ENCODE measurements at regions not wholly inside any gene's neighbourhood (a gene's known extent, or its start where the extent isn't known, plus 50 kb on each side); places are given as distances from the start of the nearest gene placed in this dataset.
A peak's percentile ranks its signal among the peaks of the same experiment; 100 is the strongest.
"Not testable (repeated sequence)": the region's sequence is repeated elsewhere in the genome, so short reads cannot be mapped to it uniquely, and the experiment has no call there.

GRCh38 chrX:113289503-113289902, 448.9 kb upstream of the AMOT start:
- DNase-seq = no peak

GRCh38 chrX:113287761-113288160, 447.1 kb upstream of the AMOT start:
- DNase-seq = no peak

GRCh38 chrX:113275804-113276203, 435.2 kb upstream of the AMOT start:
- DNase-seq = no peak

GRCh38 chrX:113274791-113275190, 434.2 kb upstream of the AMOT start:
- no peak for DNase-seq

- DNase-seq = no peak
Measured at GRCh38 chrX:113274345-113274744, 433.7 kb upstream of the AMOT start.

- no peak for DNase-seq
Measured at GRCh38 chrX:113269203-113269602, 428.6 kb upstream of the AMOT start.

- DNase-seq = no peak
Measured at GRCh38 chrX:113260474-113260873, 419.8 kb upstream of the AMOT start.

GRCh38 chrX:113222305-113222704, 381.7 kb upstream of the AMOT start:
- no peak for DNase-seq

- DNase-seq = no peak
Measured at GRCh38 chrX:113212052-113212451, 371.4 kb upstream of the AMOT start.

- DNase-seq = no peak
Measured at GRCh38 chrX:113202601-113203000, 362.0 kb upstream of the AMOT start.

- DNase-seq = no peak
Measured at GRCh38 chrX:113195949-113196348, 355.3 kb upstream of the AMOT start.

- DNase-seq = no peak
Measured at GRCh38 chrX:113192418-113192817, 351.8 kb upstream of the AMOT start.

- DNase-seq = no peak
Measured at GRCh38 chrX:113157496-113157895, 316.9 kb upstream of the AMOT start.

GRCh38 chrX:113154315-113154714, 313.7 kb upstream of the AMOT start:
- DNase-seq = not testable (repeated sequence)

- no peak for DNase-seq
Measured at GRCh38 chrX:113136836-113137235, 296.2 kb upstream of the AMOT start.

- DNase-seq = no peak
Measured at GRCh38 chrX:113133316-113133715, 292.7 kb upstream of the AMOT start.

GRCh38 chrX:113124693-113125092, 284.1 kb upstream of the AMOT start:
- DNase-seq = no peak

GRCh38 chrX:113075521-113075920, 234.9 kb upstream of the AMOT start:
- no peak for DNase-seq

GRCh38 chrX:113059714-113060113, 219.1 kb upstream of the AMOT start:
- DNase-seq = no peak

- no peak for DNase-seq
Measured at GRCh38 chrX:113058634-113059033, 218.0 kb upstream of the AMOT start.

GRCh38 chrX:113048896-113049295, 208.3 kb upstream of the AMOT start:
- peak; percentile 0 for DNase-seq

- DNase-seq = no peak
Measured at GRCh38 chrX:113048480-113048879, 207.8 kb upstream of the AMOT start.

GRCh38 chrX:113033966-113034680, 193.5 kb upstream of the AMOT start:
- DNase-seq = no peak

GRCh38 chrX:113019958-113020357, 179.3 kb upstream of the AMOT start:
- DNase-seq = no peak

- DNase-seq = no peak
Measured at GRCh38 chrX:113009837-113010236, 169.2 kb upstream of the AMOT start.
